GM19468 (cell line): ENCODE measurements at regions not wholly inside any gene's neighbourhood (a gene's known extent, or its start where the extent isn't known, plus 50 kb on each side); places are given as distances from the start of the nearest gene placed in this dataset.

ENCODE experiments used
- ATAC-seq: cut with Tn5 transposase; IDR thresholded peaks from one replicate; pipeline ENCODE4 v1.9.1; 2021; ENCODE audit warnings: mild to moderate bottlenecking, moderate library complexity, moderate number of reproducible peaks; ENCODE audit not compliant: unreplicated experiment; ENCODE audit errors: extremely low read depth

GRCh38 chr3:59698091-59698490 is 648.3 kb upstream of the CFAP20DC start:
- no peak for ATAC-seq

GRCh38 chr3:59696783-59697182 is 647.0 kb upstream of the CFAP20DC start:
- no peak for ATAC-seq

- no peak for ATAC-seq
These were observed 646.0 kb upstream of the CFAP20DC start for GRCh38 chr3:59695860-59696259.

GRCh38 chr3:59692117-59692516 is 642.3 kb upstream of the CFAP20DC start:
- no peak for ATAC-seq

- no peak for ATAC-seq
These were observed 641.1 kb upstream of the CFAP20DC start for GRCh38 chr3:59690886-59691285.

GRCh38 chr3:59688636-59689035 is 638.8 kb upstream of the CFAP20DC start:
- no peak for ATAC-seq

- ATAC-seq = no peak
These were observed 635.6 kb upstream of the CFAP20DC start for GRCh38 chr3:59685432-59685831.

GRCh38 chr3:59684766-59685165 is 634.9 kb upstream of the CFAP20DC start:
- ATAC-seq = no peak

GRCh38 chr3:59680919-59681318 is 631.1 kb upstream of the CFAP20DC start:
- no peak for ATAC-seq

GRCh38 chr3:59677747-59678702 is 628.2 kb upstream of the CFAP20DC start:
- no peak for ATAC-seq

GRCh38 chr3:59675495-59675894 is 625.7 kb upstream of the CFAP20DC start:
- ATAC-seq = no peak

GRCh38 chr3:59663076-59663850 is 613.4 kb upstream of the CFAP20DC start:
- no peak for ATAC-seq

- no peak for ATAC-seq
These were observed 611.2 kb upstream of the CFAP20DC start for GRCh38 chr3:59660852-59661625.

GRCh38 chr3:59660376-59660775 is 610.6 kb upstream of the CFAP20DC start:
- no peak for ATAC-seq

- no peak for ATAC-seq
These were observed 609.9 kb upstream of the CFAP20DC start for GRCh38 chr3:59659755-59660154.

GRCh38 chr3:59658866-59659265 is 609.0 kb upstream of the CFAP20DC start:
- no peak for ATAC-seq

GRCh38 chr3:59658274-59658673 is 608.4 kb upstream of the CFAP20DC start:
- no peak for ATAC-seq

- no peak for ATAC-seq
These were observed 605.7 kb upstream of the CFAP20DC start for GRCh38 chr3:59655418-59656015.

- ATAC-seq = no peak
These were observed 604.9 kb upstream of the CFAP20DC start for GRCh38 chr3:59654480-59655417.
